ENCODE measurements at regions not wholly inside any gene's neighbourhood (a gene's known extent, or its start where the extent isn't known, plus 50 kb on each side); places are given as distances from the start of the nearest gene placed in this dataset.

DNA sequence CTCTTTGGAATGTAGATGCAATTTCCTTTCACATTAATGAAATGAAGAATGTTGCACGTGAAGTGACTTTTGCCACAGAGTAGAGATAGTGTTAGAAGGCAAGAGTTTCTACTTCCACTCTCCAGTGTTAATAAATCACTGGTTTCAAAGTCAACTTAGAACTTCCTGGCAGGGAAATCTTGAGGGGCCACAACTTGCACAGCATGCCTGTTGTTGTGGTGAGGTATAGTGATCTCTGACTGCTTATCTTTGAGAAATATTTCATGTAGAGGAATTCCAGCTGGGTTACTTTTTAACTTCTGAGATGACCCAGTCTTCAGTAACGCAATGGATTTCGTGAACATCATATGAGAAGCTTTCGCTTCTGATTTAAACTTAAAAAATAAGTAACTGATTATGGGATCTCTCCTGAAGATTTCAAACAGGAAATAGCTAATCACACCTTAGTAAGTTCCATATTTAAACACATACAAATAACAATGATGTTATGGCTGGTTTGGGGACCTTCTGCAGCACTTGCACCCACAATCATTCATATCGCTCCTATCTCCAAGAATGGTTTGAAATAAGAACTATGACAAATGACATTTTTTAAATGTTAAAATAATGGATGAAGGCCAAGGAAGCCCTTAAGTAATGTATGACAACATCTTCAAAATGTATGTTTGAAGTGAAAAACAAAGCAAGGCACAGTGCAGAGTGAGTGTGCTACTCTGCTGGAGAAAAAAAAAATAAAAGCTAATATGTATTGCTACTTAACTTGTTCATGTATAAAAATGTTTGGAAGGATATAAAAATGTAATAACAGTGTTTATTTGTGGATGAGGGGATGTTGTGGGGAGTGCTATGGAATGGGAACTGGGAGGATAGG is 726.5 kb upstream of the NECTIN3 start (continued):
- TF ChIP-seq PHF8 (IDR thresholded peaks at IDR 0.05; ENCODE audit: borderline replicate concordance, low read length) = no peak
- no peak for TF ChIP-seq TEAD2 (tag; IDR thresholded peaks at IDR 0.05)
- TF ChIP-seq ZC3H11A (IDR thresholded peaks at IDR 0.05; ENCODE audit: low read depth, low read length) = no peak

DNA sequence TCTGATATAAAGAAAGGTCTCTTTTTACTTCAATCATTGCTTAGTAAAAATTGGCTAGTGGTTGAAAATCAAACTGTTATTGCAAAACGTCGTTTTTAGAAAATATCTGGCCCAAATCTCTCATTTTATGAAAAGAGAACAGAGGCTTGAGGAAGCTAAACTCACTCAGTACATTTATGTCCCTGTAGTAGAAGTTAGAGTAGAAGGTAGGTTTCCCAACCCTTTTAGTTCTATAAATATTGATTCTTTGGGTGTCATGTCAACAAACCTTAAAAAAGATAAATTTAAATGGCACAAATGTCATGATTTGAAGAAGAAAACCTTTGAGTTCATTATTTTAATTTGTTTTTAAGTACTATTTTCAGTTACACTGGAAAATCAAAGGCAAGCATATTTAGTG is 722.3 kb upstream of the NECTIN3 start:
- no peak overlapping the region for H3K27ac ChIP-seq (ENCODE audit: extremely low read depth, low read depth, low read length)
- BruUV-seq (replicated peaks) = no TSS peak
- no peaks in the 10 kb centered on the region for H3K4me1 ChIP-seq (replicated peaks in 1 of 2; ENCODE audit: control insufficient read depth in 2 of 2, insufficient read depth in 2 of 2, low read length in 2 of 2)
- H2AFZ ChIP-seq (ENCODE audit: low read depth, low read length) = no peak overlapping the region
- H3K9me1 ChIP-seq (ENCODE audit: control insufficient read depth, insufficient read depth, low read length) = no peaks in the 10 kb centered on the region
- no peaks in the 10 kb centered on the region for H3K9me3 ChIP-seq (replicated peaks; ENCODE audit: control insufficient read depth, insufficient read depth, low read depth, low read length)
- H3K9ac ChIP-seq (ENCODE audit: insufficient read depth in 1 of 2, low read depth in 2 of 2, low read length in 2 of 2) = no peak overlapping the region
- H3K36me3 ChIP-seq (ENCODE audit: control insufficient read depth, insufficient read depth, low read length) = no peaks in the 10 kb centered on the region
- H4K20me1 ChIP-seq (replicated peaks; ENCODE audit: control insufficient read depth, insufficient read depth, low read length) = no peaks in the 10 kb centered on the region
- H3K79me2 ChIP-seq (ENCODE audit: control insufficient read depth, insufficient read depth, low read length) = no peaks in the 10 kb centered on the region
- 0% methylated on average over 2 of the region's 2 CpGs for WGBS (ENCODE audit: insufficient coverage, low coverage, missing lambda C conversion rate)
- DNase-seq (ENCODE audit: extremely low read depth in 1 of 4, low spot score in 3 of 4) (no peak), FAIRE-seq (no peak), ATAC-seq (no peak)
- in situ Hi-C loops (cut with MboI) (no loop called here), intact Hi-C loops (cut with micrococcal nuclease) (no loop called here)
- no peaks in the 10 kb centered on the region for H3K27me3 ChIP-seq (ENCODE audit: control insufficient read depth in 2 of 2, insufficient read depth in 2 of 2, low read length in 2 of 2)
- TF ChIP-seq, protein P1, sequence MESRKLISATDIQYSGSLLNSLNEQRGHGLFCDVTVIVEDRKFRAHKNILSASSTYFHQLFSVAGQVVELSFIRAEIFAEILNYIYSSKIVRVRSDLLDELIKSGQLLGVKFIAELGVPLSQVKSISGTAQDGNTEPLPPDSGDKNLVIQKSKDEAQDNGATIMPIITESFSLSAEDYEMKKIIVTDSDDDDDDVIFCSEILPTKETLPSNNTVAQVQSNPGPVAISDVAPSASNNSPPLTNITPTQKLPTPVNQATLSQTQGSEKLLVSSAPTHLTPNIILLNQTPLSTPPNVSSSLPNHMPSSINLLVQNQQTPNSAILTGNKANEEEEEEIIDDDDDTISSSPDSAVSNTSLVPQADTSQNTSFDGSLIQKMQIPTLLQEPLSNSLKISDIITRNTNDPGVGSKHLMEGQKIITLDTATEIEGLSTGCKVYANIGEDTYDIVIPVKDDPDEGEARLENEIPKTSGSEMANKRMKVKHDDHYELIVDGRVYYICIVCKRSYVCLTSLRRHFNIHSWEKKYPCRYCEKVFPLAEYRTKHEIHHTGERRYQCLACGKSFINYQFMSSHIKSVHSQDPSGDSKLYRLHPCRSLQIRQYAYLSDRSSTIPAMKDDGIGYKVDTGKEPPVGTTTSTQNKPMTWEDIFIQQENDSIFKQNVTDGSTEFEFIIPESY (CRISPR knock-in tag; IDR thresholded peaks at IDR 0.05) = no peak
- no peak for TF ChIP-seq BACH1 (tag; IDR thresholded peaks at IDR 0.05)
- no peak for TF ChIP-seq FOXK1 (CRISPR knock-in tag; IDR thresholded peaks at IDR 0.05; ENCODE audit: borderline replicate concordance)
- TF ChIP-seq HEY1 (CRISPR knock-in tag; IDR thresholded peaks at IDR 0.05; ENCODE audit: borderline replicate concordance) = no peak
- TF ChIP-seq ZNF780A (CRISPR knock-in tag; IDR thresholded peaks at IDR 0.05) = no peak
- no peak for TF ChIP-seq ZNF668 (CRISPR knock-in tag; IDR thresholded peaks at IDR 0.05)
- TF ChIP-seq MAZ (CRISPR knock-in tag; conservative IDR thresholded peaks at IDR 0.05 in 1 of 2, IDR thresholded peaks at IDR 0.05 in 1 of 2) = no peak
- TF ChIP-seq ZC3H11A (IDR thresholded peaks at IDR 0.05; ENCODE audit: low read depth, low read length) = no peak
- TF ChIP-seq, protein P2, sequence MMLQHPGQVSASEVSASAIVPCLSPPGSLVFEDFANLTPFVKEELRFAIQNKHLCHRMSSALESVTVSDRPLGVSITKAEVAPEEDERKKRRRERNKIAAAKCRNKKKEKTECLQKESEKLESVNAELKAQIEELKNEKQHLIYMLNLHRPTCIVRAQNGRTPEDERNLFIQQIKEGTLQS (IDR thresholded peaks at IDR 0.05) = no peak
- TF ChIP-seq, protein P2 (CRISPR knock-in tag; conservative IDR thresholded peaks at IDR 0.05) = no peak
- ChIA-PET POLR2A (no interaction called here), CTCF (ENCODE audit: low intra/inter-chr PET ratio) (no interaction called here)
- H3K4me3 ChIP-seq = no peak overlapping the region
- no peak overlapping the region for H3K4me2 ChIP-seq (ENCODE audit: insufficient read depth, low read length)

All from K562 (cell line).